Neural cell (in vitro differentiated cells): ENCODE measurements at regions not wholly inside any gene's neighbourhood (a gene's known extent, or its start where the extent isn't known, plus 50 kb on each side); places are given as distances from the start of the nearest gene placed in this dataset.
"Not testable (repeated sequence)": the region's sequence is repeated elsewhere in the genome, so short reads cannot be mapped to it uniquely, and the experiment has no call there.

Source experiments
- H2AFZ ChIP-seq: fragments of 200-600, 300-800 bp; sonication (generic), shearing (Covaris generic); 2 replicates; pipeline ENCODE4 v1.6.0; 2014; ENCODE audit warnings: low read depth, mild to moderate bottlenecking, antibody characterized with exemption, low read length, moderate library complexity
- H3F3A ChIP-seq: fragments of 200-600 bp; shearing (Covaris generic); 2 replicates; pipeline ENCODE4 v1.6.1; 2016; ENCODE audit warnings: mild to moderate bottlenecking, moderate library complexity, mixed read lengths, antibody characterized with exemption, low read length; ENCODE audit not compliant: insufficient read depth, poor library complexity, severe bottlenecking
- H3K27ac ChIP-seq: fragments of 200-600, 300-800 bp; sonication (generic), shearing (Covaris generic); 2 replicates; pipeline ENCODE4 v1.5.1; 2014; ENCODE audit warnings: mild to moderate bottlenecking, low read length, moderate library complexity
- H3K27me3 ChIP-seq: fragments of 300-800, 200-600 bp; sonication (generic), shearing (Covaris generic); 2 replicates; pipeline ENCODE4 v1.6.0; 2014; ENCODE audit warnings: mild to moderate bottlenecking, low read depth, low read length, moderate library complexity; ENCODE audit not compliant: insufficient read depth
- H3K36me3 ChIP-seq: fragments of 300-800, 200-600 bp; sonication (generic), shearing (Covaris generic); 2 replicates; pipeline ENCODE4 v1.5.1; 2014; ENCODE audit warnings: mild to moderate bottlenecking, antibody characterized with exemption, low read length, moderate library complexity; ENCODE audit not compliant: insufficient read depth
- H3K4me2 ChIP-seq: fragments of 300-800, 200-600 bp; sonication (generic), shearing (Covaris generic); 2 replicates; pipeline ENCODE4 v1.6.0; 2014; ENCODE audit warnings: mild to moderate bottlenecking, low read length
- H3K4me3 ChIP-seq: fragments of 300-800, 200-600 bp; sonication (generic), shearing (Covaris generic); 2 replicates; pipeline ENCODE4 v1.5.1; 2014; ENCODE audit warnings: mild to moderate bottlenecking, low read length, moderate library complexity
- H3K79me2 ChIP-seq: fragments of 200-600 bp; shearing (Covaris generic); replicated peaks from 2 replicates; pipeline ENCODE4 v1.6.0; 2014; ENCODE audit warnings: mild to moderate bottlenecking, low read length, moderate library complexity; ENCODE audit not compliant: insufficient read depth
- H3K9ac ChIP-seq: fragments of 300-800, 200-600 bp; sonication (generic), shearing (Covaris generic); 2 replicates; pipeline ENCODE4 v1.6.1; 2016; ENCODE audit warnings: mild to moderate bottlenecking, low read length, mixed read lengths
- H3K9me2 ChIP-seq: fragments of 200-600 bp; shearing (Covaris generic); 2 replicates; pipeline ENCODE4 v1.6.1; 2016; ENCODE audit warnings: mild to moderate bottlenecking, low read length, mixed read lengths; ENCODE audit not compliant: insufficient read depth
- H3K9me3 ChIP-seq: fragments of 200-600, 300-800 bp; sonication (generic), shearing (Covaris generic); 2 replicates; pipeline ENCODE4 v1.6.1; 2016; ENCODE audit warnings: mild to moderate bottlenecking, mixed run types, low read length, moderate library complexity, mixed read lengths
- H4K20me1 ChIP-seq: fragments of 200-600 bp; shearing (Covaris generic); 2 replicates; pipeline ENCODE4 v1.6.1; 2016; ENCODE audit warnings: mild to moderate bottlenecking, mixed run types; ENCODE audit not compliant: insufficient read depth
- CTCF ChIP-seq: fragments of 450-650 bp; IDR thresholded peaks from 2 replicates; pipeline ENCODE4 v1.5.1; 2014; ENCODE audit warnings: antibody characterized with exemption, mild to moderate bottlenecking, moderate library complexity; ENCODE audit not compliant: poor library complexity, severe bottlenecking
- EP300 ChIP-seq: fragments of 450-650 bp; conservative IDR thresholded peaks from 2 replicates; pipeline ENCODE4 v1.6.1; 2014; ENCODE audit warnings: antibody characterized with exemption, mild to moderate bottlenecking, moderate library complexity; ENCODE audit not compliant: poor library complexity, severe bottlenecking
- EZH2 ChIP-seq: fragments of 200-600, 300-800 bp; shearing (Covaris generic), sonication (generic); IDR thresholded peaks from 2 replicates; pipeline ENCODE4 v1.6.1; 2014; ENCODE audit warnings: antibody characterized with exemption, low read length, borderline replicate concordance, mild to moderate bottlenecking; ENCODE audit not compliant: insufficient read depth, poor library complexity, severe bottlenecking
- MXI1 ChIP-seq: fragments of 450-650 bp; conservative IDR thresholded peaks from 2 replicates; pipeline ENCODE4 v1.6.1; 2014; ENCODE audit warnings: antibody characterized with exemption, mild to moderate bottlenecking; ENCODE audit not compliant: poor library complexity, severe bottlenecking
- POLR2AphosphoS5 ChIP-seq: IDR thresholded peaks from 2 replicates; pipeline ENCODE4 v1.6.1; 2012
- RAD21 ChIP-seq: fragments of 450-650 bp; conservative IDR thresholded peaks from 2 replicates; pipeline ENCODE4 v1.6.1; 2014; ENCODE audit warnings: antibody characterized with exemption, mild to moderate bottlenecking, moderate library complexity
- REST ChIP-seq: IDR thresholded peaks from 2 replicates; pipeline ENCODE4 v1.6.1; 2012; ENCODE audit warnings: borderline replicate concordance
- SMC3 ChIP-seq: fragments of 450-650 bp; conservative IDR thresholded peaks from 2 replicates; pipeline ENCODE4 v1.6.1; 2014; ENCODE audit warnings: antibody characterized with exemption, mild to moderate bottlenecking, moderate library complexity; ENCODE audit not compliant: poor library complexity
- TAF1 ChIP-seq: IDR thresholded peaks from 2 replicates; pipeline ENCODE4 v1.6.1; 2012; ENCODE audit warnings: low read depth

DNA sequence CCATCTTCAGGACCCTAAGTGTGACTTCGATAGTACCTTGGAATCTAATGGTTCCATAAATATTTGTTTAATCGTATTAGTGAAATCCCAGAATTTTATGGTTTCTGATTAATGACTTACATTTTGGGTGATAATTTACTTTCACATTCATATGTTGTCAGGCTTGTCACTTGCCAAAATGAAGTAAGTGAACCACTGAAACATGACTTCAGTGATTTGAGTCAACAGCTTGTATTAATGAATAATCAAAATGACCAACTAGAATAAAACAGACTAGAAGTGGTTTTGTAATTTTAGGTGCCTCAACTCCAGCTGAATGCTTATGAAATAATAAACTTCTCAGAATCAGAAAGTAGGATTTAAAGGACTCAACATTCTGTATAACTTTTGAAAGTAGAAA lies 517.1 kb downstream of the PRKD1 start:
- Histone ChIP-seq H2AFZ (no peak overlapping the region), H3K4me3 (no peak overlapping the region), H4K20me1 (no peaks in the 10 kb centered on the region), H3K36me3 (no peaks in the 10 kb centered on the region), H3K9me2 (no peaks in the 10 kb centered on the region), H3K9ac (no peak overlapping the region), H3K27ac (no peak overlapping the region), H3F3A (no peaks in the 10 kb centered on the region), H3K79me2 (no peaks in the 10 kb centered on the region), H3K4me2 (no peak overlapping the region), H3K9me3 (no peaks in the 10 kb centered on the region), H3K27me3 (no peaks in the 10 kb centered on the region)
- TF ChIP-seq EZH2, result no peak

DNA sequence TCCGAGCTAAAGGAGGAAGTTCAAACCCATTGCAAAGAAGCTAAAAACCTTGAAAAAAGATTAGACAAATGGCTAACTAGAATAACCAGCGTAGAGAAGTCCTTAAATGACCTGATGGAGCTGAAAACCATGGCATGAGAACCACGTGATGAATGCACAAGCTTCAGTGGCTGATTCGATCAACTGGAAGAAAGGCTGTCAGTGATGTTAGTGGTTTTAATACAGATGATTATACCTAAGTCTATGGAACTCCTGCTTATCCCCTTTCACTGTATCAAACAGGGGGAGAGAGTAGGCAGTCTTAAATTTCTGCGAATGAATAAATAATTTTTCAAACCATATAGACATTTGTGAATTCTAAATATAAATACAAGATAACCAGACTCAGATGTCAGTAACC lies 512.7 kb downstream of the PRKD1 start:
- not testable (repeated sequence) for H3K4me2 ChIP-seq, H3K9me3 ChIP-seq, H4K20me1 ChIP-seq, H3K9ac ChIP-seq, H3K27ac ChIP-seq, H3F3A ChIP-seq, H2AFZ ChIP-seq, H3K9me2 ChIP-seq, H3K27me3 ChIP-seq, H3K79me2 ChIP-seq, H3K36me3 ChIP-seq, H3K4me3 ChIP-seq

GRCh38 chr14:29419736-29420135 lies 507.9 kb downstream of the PRKD1 start:
- no peak overlapping the region for H3K4me3 ChIP-seq
- no peaks in the 10 kb centered on the region for H3K79me2 ChIP-seq
- H3K9ac ChIP-seq, result no peak overlapping the region
- no peak overlapping the region for H2AFZ ChIP-seq
- H3K27me3 ChIP-seq, result no peaks in the 10 kb centered on the region
- H3K36me3 ChIP-seq, result no peaks in the 10 kb centered on the region
- no peaks in the 10 kb centered on the region for H3K9me3 ChIP-seq
- no peak for TF ChIP-seq TAF1
- no peak for TF ChIP-seq REST
- TF ChIP-seq MXI1, result no peak
- no peak for TF ChIP-seq SMC3
- no peak for TF ChIP-seq POLR2AphosphoS5
- TF ChIP-seq RAD21, result no peak
- TF ChIP-seq CTCF, result no peak
- no peak for TF ChIP-seq EZH2
- TF ChIP-seq EP300, result no peak
- no peaks in the 10 kb centered on the region for H3F3A ChIP-seq
- H3K4me2 ChIP-seq, result no peak overlapping the region
- no peak overlapping the region for H3K27ac ChIP-seq
- H4K20me1 ChIP-seq, result no peaks in the 10 kb centered on the region
- H3K9me2 ChIP-seq, result no peaks in the 10 kb centered on the region
